HG03066 (cell line): ENCODE measurements at regions not wholly inside any gene's neighbourhood (a gene's known extent, or its start where the extent isn't known, plus 50 kb on each side); places are given as distances from the start of the nearest gene placed in this dataset.
"Not testable (repeated sequence)": the region's sequence is repeated elsewhere in the genome, so short reads cannot be mapped to it uniquely, and the experiment has no call there.

Experiments
- ATAC-seq: cut with Tn5 transposase; IDR thresholded peaks from one replicate; pipeline ENCODE4 v1.9.1; 2021; ENCODE audit warnings: low read depth; ENCODE audit not compliant: unreplicated experiment

- no peak for ATAC-seq
Measured at GRCh38 chr3:168977716-168978374, 685.7 kb downstream of the MECOM start.

- no peak for ATAC-seq
Measured at GRCh38 chr3:168976969-168977368, 686.5 kb downstream of the MECOM start.

GRCh38 chr3:168975576-168975975 is 687.9 kb downstream of the MECOM start:
- no peak for ATAC-seq

GRCh38 chr3:168974617-168975403 is 688.7 kb downstream of the MECOM start:
- no peak for ATAC-seq

- no peak for ATAC-seq
Measured at GRCh38 chr3:168973897-168974296, 689.6 kb downstream of the MECOM start.

GRCh38 chr3:168973206-168973605 is 690.3 kb downstream of the MECOM start:
- no peak for ATAC-seq

GRCh38 chr3:168968609-168969008 is 694.9 kb downstream of the MECOM start:
- no peak for ATAC-seq

- ATAC-seq: no peak
Measured at GRCh38 chr3:168964736-168965135, 698.8 kb downstream of the MECOM start.

GRCh38 chr3:168961271-168961670 is 702.2 kb downstream of the MECOM start:
- ATAC-seq: no peak

GRCh38 chr3:168959731-168960130 is 703.8 kb downstream of the MECOM start:
- ATAC-seq: no peak

GRCh38 chr3:168958466-168958865 is 705.0 kb downstream of the MECOM start:
- ATAC-seq: no peak

GRCh38 chr3:168956076-168956475 is 707.4 kb downstream of the MECOM start:
- no peak for ATAC-seq

GRCh38 chr3:168952551-168952950 is 711.0 kb downstream of the MECOM start:
- no peak for ATAC-seq

GRCh38 chr3:168951884-168952283 is 711.6 kb downstream of the MECOM start:
- ATAC-seq: no peak

- no peak for ATAC-seq
Measured at GRCh38 chr3:168951368-168951767, 712.1 kb downstream of the MECOM start.

GRCh38 chr3:168950622-168951021 is 712.9 kb downstream of the MECOM start:
- no peak for ATAC-seq

GRCh38 chr3:168939651-168940238 is 723.8 kb downstream of the MECOM start:
- no peak for ATAC-seq

GRCh38 chr3:168933614-168934013 is 729.9 kb downstream of the MECOM start:
- ATAC-seq: no peak

GRCh38 chr3:168929997-168930396 is 733.5 kb downstream of the MECOM start:
- ATAC-seq: not testable (repeated sequence)

GRCh38 chr3:168926426-168926825 is 737.1 kb downstream of the MECOM start:
- ATAC-seq: no peak

GRCh38 chr3:168925568-168925967 is 737.9 kb downstream of the MECOM start:
- ATAC-seq: no peak

GRCh38 chr3:168914662-168915061 is 748.9 kb downstream of the MECOM start:
- no peak for ATAC-seq
